ENCODE measurements at regions not wholly inside any gene's neighbourhood (a gene's known extent, or its start where the extent isn't known, plus 50 kb on each side); places are given as distances from the start of the nearest gene placed in this dataset.

DNA sequence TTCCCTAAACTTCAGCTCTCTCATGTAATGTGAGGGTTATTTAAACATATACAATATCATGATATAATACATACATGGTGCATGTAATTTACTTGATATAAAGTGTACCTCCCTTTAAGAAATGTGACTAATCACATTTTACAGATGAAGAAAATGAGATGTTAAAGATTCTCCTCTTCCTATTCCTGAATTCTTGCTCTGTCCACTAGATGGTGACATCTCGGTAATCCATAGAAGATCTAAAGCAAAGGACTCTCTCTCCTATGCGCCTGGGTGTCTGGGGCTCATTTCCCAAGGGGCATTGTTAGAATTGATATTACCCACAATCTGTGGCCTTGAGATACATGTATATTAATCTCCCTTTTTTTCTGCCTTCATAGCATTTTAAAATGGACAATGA is 804.9 kb downstream of the RAB28 start:
- TF ChIP-seq, protein P1, sequence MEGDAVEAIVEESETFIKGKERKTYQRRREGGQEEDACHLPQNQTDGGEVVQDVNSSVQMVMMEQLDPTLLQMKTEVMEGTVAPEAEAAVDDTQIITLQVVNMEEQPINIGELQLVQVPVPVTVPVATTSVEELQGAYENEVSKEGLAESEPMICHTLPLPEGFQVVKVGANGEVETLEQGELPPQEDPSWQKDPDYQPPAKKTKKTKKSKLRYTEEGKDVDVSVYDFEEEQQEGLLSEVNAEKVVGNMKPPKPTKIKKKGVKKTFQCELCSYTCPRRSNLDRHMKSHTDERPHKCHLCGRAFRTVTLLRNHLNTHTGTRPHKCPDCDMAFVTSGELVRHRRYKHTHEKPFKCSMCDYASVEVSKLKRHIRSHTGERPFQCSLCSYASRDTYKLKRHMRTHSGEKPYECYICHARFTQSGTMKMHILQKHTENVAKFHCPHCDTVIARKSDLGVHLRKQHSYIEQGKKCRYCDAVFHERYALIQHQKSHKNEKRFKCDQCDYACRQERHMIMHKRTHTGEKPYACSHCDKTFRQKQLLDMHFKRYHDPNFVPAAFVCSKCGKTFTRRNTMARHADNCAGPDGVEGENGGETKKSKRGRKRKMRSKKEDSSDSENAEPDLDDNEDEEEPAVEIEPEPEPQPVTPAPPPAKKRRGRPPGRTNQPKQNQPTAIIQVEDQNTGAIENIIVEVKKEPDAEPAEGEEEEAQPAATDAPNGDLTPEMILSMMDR (IDR thresholded peaks at IDR 0.05; ENCODE audit: low read depth, low read length, missing control alignments) = peak; percentile 17
- no peak overlapping the region for H3K4me3 ChIP-seq (ENCODE audit: low read depth, low read length)
- DNase-seq (ENCODE audit: low read depth) = no peak

DNA sequence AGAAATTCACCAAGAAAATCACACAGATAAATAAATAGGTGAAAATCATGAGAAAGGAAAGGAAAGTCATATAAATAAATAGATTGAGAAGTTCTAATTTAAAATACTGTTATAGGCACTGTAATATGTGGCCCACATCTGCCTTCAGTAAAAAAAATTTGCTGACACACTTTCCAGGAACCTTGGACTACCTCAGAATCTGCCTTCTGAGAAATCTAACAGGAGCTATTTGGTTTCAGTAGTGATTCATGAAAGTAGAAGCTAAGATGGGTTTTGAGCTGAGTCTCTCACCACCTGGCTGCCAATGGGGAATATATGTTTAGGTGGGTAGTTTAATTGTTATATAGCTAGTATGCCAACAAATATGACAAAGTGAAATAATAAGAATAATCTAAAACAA is 810.0 kb downstream of the RAB28 start:
- TF ChIP-seq, protein P1 (IDR thresholded peaks at IDR 0.05; ENCODE audit: low read depth, low read length, missing control alignments) = no peak
- H3K4me3 ChIP-seq (ENCODE audit: low read depth, low read length) = no peak overlapping the region
- DNase-seq (ENCODE audit: low read depth) = no peak

DNA sequence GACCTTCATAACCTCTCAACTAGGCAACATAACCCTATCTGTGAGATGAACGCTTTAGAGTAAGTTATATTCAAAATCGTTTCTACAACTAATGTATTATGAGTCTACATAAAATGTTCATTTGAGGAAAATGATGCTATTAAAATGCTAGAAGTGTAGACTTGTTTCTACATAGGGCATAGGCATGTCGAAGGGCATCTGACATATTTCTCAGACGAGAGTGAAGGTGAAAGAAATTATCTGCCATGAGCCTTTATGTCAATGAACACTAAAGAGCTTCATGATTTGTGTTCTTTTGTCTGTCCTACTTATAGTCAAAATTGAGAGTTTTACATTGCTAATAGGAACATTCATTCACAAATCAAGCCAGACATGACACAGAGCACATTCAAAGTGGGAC is 811.8 kb downstream of the RAB28 start:
- DNase-seq (ENCODE audit: low read depth) = no peak
- no peak overlapping the region for H3K4me3 ChIP-seq (ENCODE audit: low read depth, low read length)
- TF ChIP-seq, protein P1 (IDR thresholded peaks at IDR 0.05; ENCODE audit: low read depth, low read length, missing control alignments) = no peak

DNA sequence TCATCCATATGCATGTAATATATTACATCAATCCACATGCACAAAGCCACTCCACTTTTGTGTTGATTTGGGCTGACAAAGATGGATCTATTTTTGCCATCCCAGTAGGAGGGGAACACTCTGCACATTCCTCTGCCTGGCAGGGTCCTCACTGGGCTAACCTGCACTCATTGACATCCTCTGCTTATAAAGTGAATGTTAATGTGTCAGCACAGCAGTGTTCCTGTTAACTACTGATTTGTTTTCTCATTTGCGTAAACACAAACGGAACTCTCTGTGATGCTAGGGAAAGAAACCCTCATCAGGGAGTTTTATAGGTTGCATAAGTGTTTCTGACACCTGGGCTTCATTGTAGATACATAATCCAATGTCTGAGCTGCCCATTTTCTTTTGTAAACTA is 826.0 kb downstream of the RAB28 start:
- DNase-seq (ENCODE audit: low read depth) = no peak
- TF ChIP-seq, protein P1 (IDR thresholded peaks at IDR 0.05; ENCODE audit: low read depth, low read length, missing control alignments) = no peak
- no peak overlapping the region for H3K4me3 ChIP-seq (ENCODE audit: low read depth, low read length)

DNA sequence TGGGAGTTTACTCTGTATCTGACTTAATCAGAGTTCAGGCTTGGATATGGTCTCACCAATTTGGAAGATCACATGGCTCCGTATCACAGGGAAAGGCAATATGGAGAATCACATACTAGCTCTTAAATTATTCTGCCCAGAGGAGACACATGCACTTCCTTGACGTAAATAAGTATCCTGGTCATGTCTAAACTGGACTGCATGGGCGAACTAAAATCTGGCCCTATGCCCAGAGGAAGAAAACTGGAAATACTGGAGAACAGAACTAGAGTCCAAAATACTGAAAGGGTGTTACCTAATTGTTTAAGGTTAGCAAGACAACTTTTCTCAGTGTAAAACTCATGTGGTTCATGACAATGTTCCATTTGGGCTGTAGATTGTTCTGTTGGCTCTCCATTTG is 832.3 kb downstream of the RAB28 start:
- no peak for DNase-seq (ENCODE audit: low read depth)
- TF ChIP-seq, protein P1 (IDR thresholded peaks at IDR 0.05; ENCODE audit: low read depth, low read length, missing control alignments) = no peak
- no peak overlapping the region for H3K4me3 ChIP-seq (ENCODE audit: low read depth, low read length)

DNA sequence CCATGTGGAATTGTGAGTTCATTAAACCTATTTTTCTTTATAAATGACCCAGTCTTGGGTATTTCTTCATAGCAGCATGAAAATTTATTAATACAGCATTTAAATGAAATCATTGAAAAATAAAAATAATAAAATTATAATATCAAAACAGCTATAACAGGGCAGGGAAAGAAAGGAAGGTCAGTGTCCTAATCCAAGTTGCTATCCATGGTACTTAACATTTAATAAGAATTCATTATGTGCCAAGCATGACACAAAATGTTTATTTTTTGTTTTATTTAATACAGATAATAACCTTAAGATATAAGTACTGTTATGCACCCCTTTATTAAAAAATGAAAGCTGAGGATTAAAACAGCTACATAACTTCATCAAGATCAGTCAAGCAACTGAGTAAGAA is 838.4 kb downstream of the RAB28 start:
- TF ChIP-seq, protein P1 (IDR thresholded peaks at IDR 0.05; ENCODE audit: low read depth, low read length, missing control alignments) = no peak
- DNase-seq (ENCODE audit: low read depth) = no peak
- H3K4me3 ChIP-seq (ENCODE audit: low read depth, low read length) = no peak overlapping the region

DNA sequence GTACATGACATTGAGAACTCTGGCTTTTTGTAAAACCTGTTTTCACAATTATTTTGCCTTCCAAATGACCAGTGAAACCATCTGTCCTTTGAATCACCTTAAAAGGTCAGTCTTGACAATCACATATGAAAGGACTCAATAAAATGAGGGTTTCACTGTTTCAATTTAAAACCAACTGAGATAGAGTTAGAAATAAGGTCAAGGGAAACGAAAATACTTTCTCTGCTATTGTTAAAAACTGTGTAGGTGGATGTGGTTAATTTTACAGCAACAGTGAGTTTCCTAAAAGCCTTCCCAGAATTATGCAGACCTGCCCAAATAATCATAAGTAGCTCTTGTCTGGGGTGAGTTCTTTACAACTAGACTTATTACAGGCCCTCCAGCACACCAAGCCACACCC is 839.9 kb downstream of the RAB28 start:
- no peak for DNase-seq (ENCODE audit: low read depth)
- TF ChIP-seq, protein P1 (IDR thresholded peaks at IDR 0.05; ENCODE audit: low read depth, low read length, missing control alignments) = no peak
- no peak overlapping the region for H3K4me3 ChIP-seq (ENCODE audit: low read depth, low read length)

Data from GM12864 (cell line).